Activated T-cell treated with anti-CD3 and anti-CD28 coated beads for 48 hours (primary cell): ENCODE measurements at regions not wholly inside any gene's neighbourhood (a gene's known extent, or its start where the extent isn't known, plus 50 kb on each side); places are given as distances from the start of the nearest gene placed in this dataset.
"Not testable (repeated sequence)": the region's sequence is repeated elsewhere in the genome, so short reads cannot be mapped to it uniquely, and the experiment has no call there.

Experiments used
- DNase-seq: peaks from one replicate; pipeline ENCODE4 v3.0.0-alpha.2; 2020; ENCODE audit warnings: low read depth

- DNase-seq: no peak
Observed at GRCh38 chr11:37142591-37142990, 544.6 kb upstream of the RAG2 start.

GRCh38 chr11:37141707-37142106 is 543.7 kb upstream of the RAG2 start:
- no peak for DNase-seq

- DNase-seq: not testable (repeated sequence)
Observed at GRCh38 chr11:37135606-37136005, 537.6 kb upstream of the RAG2 start.

DNA sequence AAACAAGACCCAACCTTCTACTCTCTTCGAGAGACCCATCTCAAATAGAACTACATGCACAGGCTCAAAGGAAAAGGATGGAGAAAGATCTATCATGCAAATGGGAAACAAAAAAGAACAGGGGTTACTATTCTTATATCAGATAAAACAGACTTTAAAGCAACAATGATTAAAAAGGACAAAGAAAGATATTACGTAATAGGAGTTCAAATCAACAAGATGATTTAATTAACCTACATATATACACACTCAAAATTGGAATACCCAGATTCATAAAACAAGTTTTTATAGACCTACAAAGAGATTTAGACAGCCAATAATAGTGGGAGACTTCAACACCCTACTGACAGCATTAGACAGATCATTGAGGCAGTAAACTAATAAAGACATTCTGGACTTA is 536.6 kb upstream of the RAG2 start:
- no peak for DNase-seq

- no peak for DNase-seq
Observed at GRCh38 chr11:37124384-37124783, 526.3 kb upstream of the RAG2 start.

GRCh38 chr11:37115963-37116362 is 517.9 kb upstream of the RAG2 start:
- DNase-seq: no peak

- no peak for DNase-seq
Observed at GRCh38 chr11:37110385-37110784, 512.3 kb upstream of the RAG2 start.

- DNase-seq: no peak
Observed at GRCh38 chr11:37109286-37109585, 511.2 kb upstream of the RAG2 start.

DNA sequence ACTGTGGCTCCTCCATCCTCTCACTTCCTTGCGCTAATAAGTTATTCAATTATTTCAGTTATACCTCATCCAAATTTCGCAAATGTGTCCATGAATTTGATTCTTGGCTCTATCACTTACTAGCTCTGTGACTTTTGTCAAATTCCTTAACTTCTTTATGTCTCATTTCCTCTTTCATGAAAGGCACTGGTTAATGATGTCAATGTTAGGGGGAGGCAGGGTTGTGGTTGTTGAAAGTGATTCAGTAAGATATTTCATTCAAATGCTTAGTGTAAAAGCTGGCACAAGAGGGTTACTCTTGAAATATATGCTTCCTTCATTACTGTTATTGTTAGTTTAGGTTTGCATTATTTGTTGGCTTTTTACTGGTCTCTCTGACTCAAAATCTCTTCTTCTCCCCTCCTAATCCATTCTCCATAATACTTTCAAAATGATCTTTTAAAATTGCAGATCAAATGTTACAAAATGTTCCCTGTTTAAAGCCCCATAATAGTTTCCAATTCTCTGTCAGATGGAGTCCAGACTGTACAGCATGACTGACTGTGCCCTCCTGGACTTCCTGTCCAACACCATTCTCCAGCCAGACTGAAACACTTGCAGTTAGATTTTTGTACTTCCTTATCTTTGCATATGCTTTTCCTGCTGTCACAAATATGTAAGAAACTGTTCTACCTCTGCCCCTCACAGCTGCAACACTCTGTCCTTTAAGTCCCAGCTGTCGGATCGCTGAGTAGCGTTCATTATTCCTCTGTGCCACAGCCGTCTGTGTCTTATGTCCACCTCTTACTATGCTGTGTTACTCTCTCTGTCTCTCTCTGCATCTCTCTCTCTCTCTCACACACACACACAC is 510.6 kb upstream of the RAG2 start:
- DNase-seq: no peak

- DNase-seq: no peak
Observed at GRCh38 chr11:37107831-37108230, 509.8 kb upstream of the RAG2 start.

GRCh38 chr11:37107415-37107814 is 509.4 kb upstream of the RAG2 start:
- DNase-seq: no peak

GRCh38 chr11:37105427-37105826 is 507.4 kb upstream of the RAG2 start:
- DNase-seq: no peak

DNA sequence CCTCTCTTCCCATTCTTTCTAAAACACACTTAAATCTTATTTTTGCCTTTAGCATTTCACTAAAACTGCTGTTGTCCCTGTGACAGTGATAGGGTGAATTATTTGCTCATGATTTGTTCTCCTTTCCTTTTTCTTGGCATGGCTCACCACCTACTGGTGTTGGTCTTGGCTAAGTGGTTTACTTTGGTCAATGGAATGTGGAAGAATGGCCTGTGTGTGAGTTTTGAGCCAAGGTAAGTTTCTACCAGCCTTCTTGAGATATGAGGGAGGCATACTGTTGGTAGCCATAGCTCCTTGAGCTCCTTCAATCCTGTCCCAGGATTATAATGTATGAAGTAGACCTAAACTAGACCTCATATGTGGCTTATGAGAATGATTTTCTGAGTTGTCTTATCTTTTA is 506.3 kb upstream of the RAG2 start:
- no peak for DNase-seq

- no peak for DNase-seq
Observed at GRCh38 chr11:37100008-37100407, 502.0 kb upstream of the RAG2 start.

GRCh38 chr11:37092487-37092886 is 494.5 kb upstream of the RAG2 start:
- DNase-seq: no peak

DNA sequence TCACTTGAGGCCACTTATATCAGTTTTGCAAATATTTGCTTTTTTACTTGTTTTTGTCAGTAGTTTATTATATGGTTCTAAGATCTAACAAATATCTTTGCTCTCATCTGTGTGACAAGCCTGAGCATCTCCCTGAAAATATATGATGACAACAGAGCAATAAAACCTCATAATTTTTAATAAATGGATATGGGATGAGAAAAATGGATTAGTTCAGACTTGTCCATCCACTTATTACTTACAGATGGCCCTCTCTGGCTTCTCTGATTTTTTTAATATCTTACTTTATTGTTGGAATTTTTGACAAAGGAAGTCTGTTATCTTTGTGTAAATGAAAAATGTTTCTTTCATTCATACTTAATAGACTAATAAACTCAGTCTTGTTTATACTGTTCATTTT is 491.4 kb upstream of the RAG2 start:
- DNase-seq: no peak

- DNase-seq: no peak
Observed at GRCh38 chr11:37088573-37088910, 490.5 kb upstream of the RAG2 start.

GRCh38 chr11:37087650-37088572 is 489.9 kb upstream of the RAG2 start:
- no peak for DNase-seq

- DNase-seq: no peak
Observed at GRCh38 chr11:37078521-37078920, 480.5 kb upstream of the RAG2 start.

DNA sequence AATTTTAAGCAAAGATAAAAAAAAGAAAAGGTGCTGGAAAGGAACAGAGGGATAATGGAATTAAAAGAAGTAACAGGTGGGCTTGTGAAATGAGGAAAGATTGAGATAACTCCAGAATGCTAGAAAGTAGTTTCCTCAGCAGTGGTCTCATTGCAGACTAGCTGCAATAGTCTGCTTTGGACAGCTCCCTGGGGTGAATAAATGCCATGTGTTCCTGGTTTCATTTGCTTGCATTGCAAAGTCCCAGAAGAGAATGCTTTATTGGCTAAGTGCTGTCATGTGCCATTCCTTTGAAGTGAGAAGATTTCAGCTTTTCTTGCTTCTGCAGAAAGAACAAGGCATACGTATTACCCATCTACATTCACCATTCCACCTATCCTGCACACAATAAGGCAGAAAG is 478.8 kb upstream of the RAG2 start:
- no peak for DNase-seq

DNA sequence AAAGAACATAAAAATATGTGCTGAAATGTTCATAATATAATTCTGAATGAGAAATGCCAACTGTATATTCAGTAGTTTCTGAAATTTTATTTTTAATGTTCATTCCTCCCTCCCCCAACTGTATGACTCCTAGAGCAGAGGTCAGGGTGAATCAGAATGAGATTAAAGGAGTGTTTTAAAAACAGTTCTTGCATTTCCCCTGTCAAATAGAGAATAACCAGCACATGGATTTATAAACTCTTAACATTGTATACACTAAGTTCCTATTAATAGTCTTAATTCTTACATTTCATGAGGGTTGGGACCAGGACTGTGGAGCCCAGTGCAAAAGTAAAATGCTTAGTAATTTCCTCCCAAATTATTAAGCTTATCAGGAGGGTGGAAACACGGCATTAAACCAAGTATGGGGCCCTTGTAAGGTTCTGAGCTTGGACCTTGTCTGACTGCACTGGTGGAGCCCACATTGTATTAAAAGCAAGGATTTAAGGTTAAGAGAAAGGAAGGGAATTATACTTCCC is 474.6 kb upstream of the RAG2 start:
- no peak for DNase-seq

- DNase-seq: no peak
Observed at GRCh38 chr11:37050311-37050710, 452.3 kb upstream of the RAG2 start.

DNA sequence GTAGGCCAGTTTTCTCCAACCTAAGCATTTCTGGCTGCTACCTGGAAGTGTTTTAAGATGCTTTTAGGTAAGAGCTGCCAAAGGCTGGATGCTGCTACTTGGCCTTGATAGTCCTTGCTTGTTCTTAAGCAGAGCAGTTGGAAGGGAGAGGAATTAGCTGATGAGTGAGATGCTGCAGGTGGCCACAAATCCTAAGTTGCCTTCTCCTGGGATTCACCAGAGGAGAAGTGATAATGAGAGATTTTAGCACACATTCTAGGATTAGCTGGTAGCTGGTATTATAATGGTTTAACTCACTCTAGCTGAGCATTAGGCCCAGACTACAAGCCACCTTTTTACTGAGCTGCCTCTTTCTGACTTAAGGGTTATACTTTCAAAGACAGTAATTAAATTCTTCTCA is 442.9 kb upstream of the RAG2 start:
- DNase-seq: no peak
